ENCODE measurements at regions not wholly inside any gene's neighbourhood (a gene's known extent, or its start where the extent isn't known, plus 50 kb on each side); places are given as distances from the start of the nearest gene placed in this dataset.

GRCh38 chr16:65446427-65446826 is 324.6 kb upstream of the CDH11 start:
- TF ChIP-seq GTF2I (CRISPR knock-in tag; conservative IDR thresholded peaks at IDR 0.05): no peak
- TF ChIP-seq HMGXB4 (CRISPR knock-in tag; IDR thresholded peaks at IDR 0.05): no peak
- no peak for TF ChIP-seq CTCF (IDR thresholded peaks at IDR 0.05)
- no peak for TF ChIP-seq PREB (CRISPR knock-in tag; IDR thresholded peaks at IDR 0.05; ENCODE audit: borderline replicate concordance)
- no peak for TF ChIP-seq ZNF263 (CRISPR knock-in tag; IDR thresholded peaks at IDR 0.05; ENCODE audit: low read depth)
- no peak for TF ChIP-seq USF1 (CRISPR knock-in tag; IDR thresholded peaks at IDR 0.05)
- TF ChIP-seq ATF6 (CRISPR knock-in tag; IDR thresholded peaks at IDR 0.05): no peak
- no peak for TF ChIP-seq ATF2 (CRISPR knock-in tag; IDR thresholded peaks at IDR 0.05; ENCODE audit: borderline replicate concordance, low read depth)
- TF ChIP-seq PRDM15 (CRISPR knock-in tag; IDR thresholded peaks at IDR 0.05): no peak
- TF ChIP-seq GABPB1 (CRISPR knock-in tag; IDR thresholded peaks at IDR 0.05): no peak

Data from WTC11 (cell line).